ENCODE measurements at regions not wholly inside any gene's neighbourhood (a gene's known extent, or its start where the extent isn't known, plus 50 kb on each side); places are given as distances from the start of the nearest gene placed in this dataset.

DNA sequence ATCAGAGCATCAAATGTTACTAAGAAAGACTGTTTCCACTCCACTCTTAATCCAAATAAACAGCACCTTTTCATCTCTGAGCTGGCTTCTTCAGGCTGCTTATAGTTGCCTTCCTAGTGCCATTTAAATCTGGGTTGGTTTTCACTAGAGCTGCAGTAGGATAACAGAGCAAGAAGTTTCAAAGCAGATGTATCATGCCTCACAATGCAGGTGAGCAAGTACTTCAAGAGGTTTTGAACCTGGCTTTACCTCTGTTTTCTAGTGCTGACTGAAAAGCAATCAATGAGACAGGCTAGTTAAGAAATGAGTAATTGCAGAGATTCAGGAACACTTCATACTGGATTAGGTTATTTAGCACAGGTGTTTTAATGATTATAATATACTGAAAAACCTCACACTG, 147.7 kb upstream of the SATB1 start:
- TF ChIP-seq, protein P1, sequence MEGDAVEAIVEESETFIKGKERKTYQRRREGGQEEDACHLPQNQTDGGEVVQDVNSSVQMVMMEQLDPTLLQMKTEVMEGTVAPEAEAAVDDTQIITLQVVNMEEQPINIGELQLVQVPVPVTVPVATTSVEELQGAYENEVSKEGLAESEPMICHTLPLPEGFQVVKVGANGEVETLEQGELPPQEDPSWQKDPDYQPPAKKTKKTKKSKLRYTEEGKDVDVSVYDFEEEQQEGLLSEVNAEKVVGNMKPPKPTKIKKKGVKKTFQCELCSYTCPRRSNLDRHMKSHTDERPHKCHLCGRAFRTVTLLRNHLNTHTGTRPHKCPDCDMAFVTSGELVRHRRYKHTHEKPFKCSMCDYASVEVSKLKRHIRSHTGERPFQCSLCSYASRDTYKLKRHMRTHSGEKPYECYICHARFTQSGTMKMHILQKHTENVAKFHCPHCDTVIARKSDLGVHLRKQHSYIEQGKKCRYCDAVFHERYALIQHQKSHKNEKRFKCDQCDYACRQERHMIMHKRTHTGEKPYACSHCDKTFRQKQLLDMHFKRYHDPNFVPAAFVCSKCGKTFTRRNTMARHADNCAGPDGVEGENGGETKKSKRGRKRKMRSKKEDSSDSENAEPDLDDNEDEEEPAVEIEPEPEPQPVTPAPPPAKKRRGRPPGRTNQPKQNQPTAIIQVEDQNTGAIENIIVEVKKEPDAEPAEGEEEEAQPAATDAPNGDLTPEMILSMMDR (IDR thresholded peaks at IDR 0.05; ENCODE audit: borderline replicate concordance, extremely low read depth, low read length, poor library complexity, severe bottlenecking), result no peak
- TF ChIP-seq EZH2 (IDR thresholded peaks at IDR 0.05; ENCODE audit: borderline replicate concordance, low read depth, low read length, severe bottlenecking), result no peak

Data from DND-41 (cell line).